DOHH2 (cell line): ENCODE measurements at regions not wholly inside any gene's neighbourhood (a gene's known extent, or its start where the extent isn't known, plus 50 kb on each side); places are given as distances from the start of the nearest gene placed in this dataset.

Experiments
- EZH2phosphoT487 ChIP-seq: fragments of 200-600 bp; sonication (generic); IDR thresholded peaks from 2 replicates; pipeline ENCODE4 v1.6.1; 2017; ENCODE audit warnings: borderline replicate concordance, mild to moderate bottlenecking, antibody characterized with exemption, low read length, moderate library complexity, mixed read lengths
- TF ChIP-seq, protein P1 (sequence below): fragments of 200-600 bp; sonication (generic); IDR thresholded peaks from one replicate; pipeline ENCODE4 v1.5.1; 2014; ENCODE audit warnings: antibody characterized with exemption, mild to moderate bottlenecking, low read depth, low read length; ENCODE audit not compliant: poor library complexity, severe bottlenecking

DNA sequence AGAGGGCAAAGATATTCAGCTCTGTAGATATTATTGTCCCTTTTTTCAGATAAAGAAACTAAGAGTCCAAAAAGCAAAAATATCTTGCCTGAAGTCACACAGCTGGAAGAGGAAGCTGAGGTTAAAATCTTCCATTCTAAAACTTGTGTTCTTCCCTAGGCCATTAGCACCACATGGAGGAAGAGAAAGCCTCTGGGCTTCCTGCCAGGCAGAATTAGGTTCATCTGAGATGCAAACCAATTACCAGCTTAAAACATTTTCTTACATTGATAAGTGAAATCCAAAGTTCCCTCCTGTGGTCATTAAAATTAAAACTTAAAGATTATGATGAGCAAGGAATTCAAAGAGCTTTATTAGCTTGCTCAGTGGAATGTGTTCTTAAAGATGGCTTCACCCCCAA lies 235.3 kb upstream of the SETMAR start:
- TF ChIP-seq, protein P1, sequence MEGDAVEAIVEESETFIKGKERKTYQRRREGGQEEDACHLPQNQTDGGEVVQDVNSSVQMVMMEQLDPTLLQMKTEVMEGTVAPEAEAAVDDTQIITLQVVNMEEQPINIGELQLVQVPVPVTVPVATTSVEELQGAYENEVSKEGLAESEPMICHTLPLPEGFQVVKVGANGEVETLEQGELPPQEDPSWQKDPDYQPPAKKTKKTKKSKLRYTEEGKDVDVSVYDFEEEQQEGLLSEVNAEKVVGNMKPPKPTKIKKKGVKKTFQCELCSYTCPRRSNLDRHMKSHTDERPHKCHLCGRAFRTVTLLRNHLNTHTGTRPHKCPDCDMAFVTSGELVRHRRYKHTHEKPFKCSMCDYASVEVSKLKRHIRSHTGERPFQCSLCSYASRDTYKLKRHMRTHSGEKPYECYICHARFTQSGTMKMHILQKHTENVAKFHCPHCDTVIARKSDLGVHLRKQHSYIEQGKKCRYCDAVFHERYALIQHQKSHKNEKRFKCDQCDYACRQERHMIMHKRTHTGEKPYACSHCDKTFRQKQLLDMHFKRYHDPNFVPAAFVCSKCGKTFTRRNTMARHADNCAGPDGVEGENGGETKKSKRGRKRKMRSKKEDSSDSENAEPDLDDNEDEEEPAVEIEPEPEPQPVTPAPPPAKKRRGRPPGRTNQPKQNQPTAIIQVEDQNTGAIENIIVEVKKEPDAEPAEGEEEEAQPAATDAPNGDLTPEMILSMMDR: no peak
- TF ChIP-seq EZH2phosphoT487: no peak
